Upper lobe of left lung (tissue), 4 donors: ENCODE measurements at regions not wholly inside any gene's neighbourhood (a gene's known extent, or its start where the extent isn't known, plus 50 kb on each side); places are given as distances from the start of the nearest gene placed in this dataset.

Experiments
- EP300 ChIP-seq, 4 donors: sonication (generic); formaldehyde crosslinking; IDR thresholded peaks; one replicate each; pipeline ENCODE4 v1.5.1; 2017; ENCODE audit warnings: antibody characterized with exemption in 4 of 4, control low read depth in 2 of 4
- POLR2A ChIP-seq, 4 donors: fragments of 450-650 bp; IDR thresholded peaks; one replicate each; pipeline ENCODE4 v1.5.1; 2016 to 2017; ENCODE audit warnings: antibody characterized with exemption in 4 of 4, mild to moderate bottlenecking in 2 of 4
- POLR2AphosphoS5 ChIP-seq, 2 donors: sonication (generic); formaldehyde crosslinking; IDR thresholded peaks; one replicate each; pipeline ENCODE4 v1.5.1; 2017; ENCODE audit warnings: antibody characterized with exemption in 2 of 2
- TF ChIP-seq, protein P1 (sequence below), 6 experiments: fragments of 450-650 bp in 4 of 6; fragments of 200-600 bp in 2 of 6; sonication (generic) in 2 of 6; IDR thresholded peaks; one replicate each; pipeline ENCODE4 v1.5.1; 2016 to 2019; ENCODE audit warnings: antibody characterized with exemption in 6 of 6

DNA sequence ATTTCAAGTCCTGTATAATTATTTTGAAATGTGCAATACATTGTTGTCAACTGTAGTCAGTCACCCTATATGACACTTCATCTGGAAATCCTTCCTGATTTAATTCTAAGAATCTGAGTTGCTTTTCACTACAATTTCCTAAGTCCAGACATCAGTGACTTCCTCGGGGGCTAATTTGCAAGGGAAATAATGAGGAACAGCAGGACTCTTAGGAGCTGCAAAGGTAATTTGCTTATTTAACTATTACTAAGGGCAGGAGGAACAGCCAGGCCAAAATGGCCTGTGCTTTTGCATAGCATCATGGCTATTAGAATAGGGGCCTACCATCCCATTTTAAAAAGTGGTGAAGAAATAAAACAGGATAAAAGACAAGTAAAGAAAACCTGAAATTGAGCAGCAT lies 178.8 kb downstream of the MC4R start:
- TF ChIP-seq, protein P1, sequence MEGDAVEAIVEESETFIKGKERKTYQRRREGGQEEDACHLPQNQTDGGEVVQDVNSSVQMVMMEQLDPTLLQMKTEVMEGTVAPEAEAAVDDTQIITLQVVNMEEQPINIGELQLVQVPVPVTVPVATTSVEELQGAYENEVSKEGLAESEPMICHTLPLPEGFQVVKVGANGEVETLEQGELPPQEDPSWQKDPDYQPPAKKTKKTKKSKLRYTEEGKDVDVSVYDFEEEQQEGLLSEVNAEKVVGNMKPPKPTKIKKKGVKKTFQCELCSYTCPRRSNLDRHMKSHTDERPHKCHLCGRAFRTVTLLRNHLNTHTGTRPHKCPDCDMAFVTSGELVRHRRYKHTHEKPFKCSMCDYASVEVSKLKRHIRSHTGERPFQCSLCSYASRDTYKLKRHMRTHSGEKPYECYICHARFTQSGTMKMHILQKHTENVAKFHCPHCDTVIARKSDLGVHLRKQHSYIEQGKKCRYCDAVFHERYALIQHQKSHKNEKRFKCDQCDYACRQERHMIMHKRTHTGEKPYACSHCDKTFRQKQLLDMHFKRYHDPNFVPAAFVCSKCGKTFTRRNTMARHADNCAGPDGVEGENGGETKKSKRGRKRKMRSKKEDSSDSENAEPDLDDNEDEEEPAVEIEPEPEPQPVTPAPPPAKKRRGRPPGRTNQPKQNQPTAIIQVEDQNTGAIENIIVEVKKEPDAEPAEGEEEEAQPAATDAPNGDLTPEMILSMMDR (IDR thresholded peaks at IDR 0.05) = no peak
- no peak for TF ChIP-seq POLR2A (IDR thresholded peaks at IDR 0.05)
- no peak for TF ChIP-seq POLR2AphosphoS5 (IDR thresholded peaks at IDR 0.05)
- TF ChIP-seq EP300 (IDR thresholded peaks at IDR 0.05) = no peak
